HEK293 (cell line): ENCODE measurements at regions not wholly inside any gene's neighbourhood (a gene's known extent, or its start where the extent isn't known, plus 50 kb on each side); places are given as distances from the start of the nearest gene placed in this dataset.

Experiments
- CTCF ChIP-seq: fragments of 450-650 bp; formaldehyde crosslinking; IDR thresholded peaks from 2 replicates; pipeline ENCODE4 v1.5.1; 2016; ENCODE audit warnings: missing biosample characterization, missing genetic modification characterization
- KLF10 ChIP-seq: fragments of 450-650 bp; IDR thresholded peaks from 2 replicates; pipeline ENCODE4 v1.5.1; 2018; ENCODE audit warnings: missing biosample characterization, mild to moderate bottlenecking, missing genetic modification characterization
- ZBTB7A ChIP-seq: fragments of 450-650 bp; formaldehyde crosslinking; IDR thresholded peaks from 2 replicates; pipeline ENCODE4 v1.5.1; 2016; ENCODE audit warnings: low read depth, missing biosample characterization, missing genetic modification characterization
- ZEB2 ChIP-seq: fragments of 450-650 bp; formaldehyde crosslinking; IDR thresholded peaks from 2 replicates; pipeline ENCODE4 v1.5.1; 2016; ENCODE audit warnings: missing biosample characterization, missing genetic modification characterization
- ZNF10 ChIP-seq: fragments of 450-650 bp; formaldehyde crosslinking; IDR thresholded peaks from 2 replicates; pipeline ENCODE4 v1.5.1; 2017; ENCODE audit warnings: missing biosample characterization, missing genetic modification characterization
- ZNF274 ChIP-seq, 2 experiments: fragments of 200-500 bp in 1 of 2; fragments of 450-650 bp in 1 of 2; sonication (Bioruptor generic) in 1 of 2; formaldehyde crosslinking in 1 of 2; IDR thresholded peaks; 2 replicates each; pipeline versions ENCODE4 v1.5.1 to v1.6.1; 2014 to 2016; ENCODE audit warnings: borderline replicate concordance in 1 of 2, inconsistent platforms in 1 of 2, low read length in 1 of 2, missing biosample characterization in 1 of 2, missing genetic modification characterization in 1 of 2
- ZNF302 ChIP-seq: fragments of 450-650 bp; formaldehyde crosslinking; IDR thresholded peaks from 2 replicates; pipeline ENCODE4 v1.5.1; 2016; ENCODE audit warnings: missing biosample characterization, missing genetic modification characterization, low read depth
- ZNF600 ChIP-seq: fragments of 450-650 bp; formaldehyde crosslinking; IDR thresholded peaks from 2 replicates; pipeline ENCODE4 v1.5.1; 2016; ENCODE audit warnings: missing biosample characterization, missing genetic modification characterization
- TF ChIP-seq, protein P1 (sequence below): fragments of 450-650 bp; formaldehyde crosslinking; IDR thresholded peaks from 2 replicates; pipeline ENCODE4 v1.5.1; 2016; ENCODE audit warnings: missing biosample characterization, missing genetic modification characterization, low read depth

DNA sequence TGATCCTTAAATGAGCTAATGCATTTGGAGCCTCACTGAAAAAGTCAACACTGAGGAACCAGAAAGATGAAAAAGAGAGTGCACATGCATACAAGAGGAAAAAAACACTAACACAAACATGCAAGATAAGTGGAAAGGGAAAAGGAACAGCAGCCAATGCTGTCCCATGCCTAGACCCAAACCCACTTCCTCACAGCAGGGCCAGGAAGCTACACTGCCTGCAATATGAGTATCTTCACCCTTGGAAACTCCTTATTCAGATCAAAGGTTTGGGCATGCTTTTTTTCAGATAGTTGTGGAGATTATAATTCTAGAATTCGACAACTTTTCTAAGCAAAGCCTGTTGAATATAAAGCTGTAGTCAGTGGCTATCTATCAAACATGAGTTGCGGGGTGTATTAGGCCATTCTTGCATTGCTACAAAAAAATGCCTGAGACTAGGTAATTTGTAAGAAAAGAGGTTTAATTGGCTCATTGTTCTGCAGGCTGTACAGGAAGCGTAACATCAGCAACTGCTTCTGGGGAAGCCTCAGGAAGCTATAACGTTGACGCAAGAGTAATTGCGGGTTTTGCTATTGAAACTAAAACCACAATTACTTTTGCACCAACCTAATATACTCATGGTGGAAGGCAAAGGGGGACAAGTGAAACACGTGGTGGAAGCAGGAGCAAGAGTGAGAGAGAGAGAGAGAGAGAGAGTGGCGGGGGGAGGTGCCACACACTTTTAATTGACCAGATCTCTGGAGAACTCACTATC, 138.2 kb downstream of the MBD2 start:
- TF ChIP-seq ZEB2 (tag by site-specific recombination) (no peak), CTCF (tag by site-specific recombination) (no peak), ZNF10 (tag by site-specific recombination) (no peak), ZNF274 (IDR thresholded peaks at IDR 0.05; ENCODE audit: low read length) (no peak), ZNF274 (tag by site-specific recombination; IDR thresholded peaks at IDR 0.05; ENCODE audit: borderline replicate concordance) (no peak), KLF10 (tag by site-specific recombination) (no peak), ZNF600 (tag by site-specific recombination) (no peak), ZBTB7A (tag by site-specific recombination) (no peak), ZNF302 (tag by site-specific recombination) (no peak)
- TF ChIP-seq, protein P1, sequence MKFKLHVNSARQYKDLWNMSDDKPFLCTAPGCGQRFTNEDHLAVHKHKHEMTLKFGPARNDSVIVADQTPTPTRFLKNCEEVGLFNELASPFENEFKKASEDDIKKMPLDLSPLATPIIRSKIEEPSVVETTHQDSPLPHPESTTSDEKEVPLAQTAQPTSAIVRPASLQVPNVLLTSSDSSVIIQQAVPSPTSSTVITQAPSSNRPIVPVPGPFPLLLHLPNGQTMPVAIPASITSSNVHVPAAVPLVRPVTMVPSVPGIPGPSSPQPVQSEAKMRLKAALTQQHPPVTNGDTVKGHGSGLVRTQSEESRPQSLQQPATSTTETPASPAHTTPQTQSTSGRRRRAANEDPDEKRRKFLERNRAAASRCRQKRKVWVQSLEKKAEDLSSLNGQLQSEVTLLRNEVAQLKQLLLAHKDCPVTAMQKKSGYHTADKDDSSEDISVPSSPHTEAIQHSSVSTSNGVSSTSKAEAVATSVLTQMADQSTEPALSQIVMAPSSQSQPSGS (tag by site-specific recombination), result no peak
